ENCODE measurements at regions not wholly inside any gene's neighbourhood (a gene's known extent, or its start where the extent isn't known, plus 50 kb on each side); places are given as distances from the start of the nearest gene placed in this dataset.

DNA sequence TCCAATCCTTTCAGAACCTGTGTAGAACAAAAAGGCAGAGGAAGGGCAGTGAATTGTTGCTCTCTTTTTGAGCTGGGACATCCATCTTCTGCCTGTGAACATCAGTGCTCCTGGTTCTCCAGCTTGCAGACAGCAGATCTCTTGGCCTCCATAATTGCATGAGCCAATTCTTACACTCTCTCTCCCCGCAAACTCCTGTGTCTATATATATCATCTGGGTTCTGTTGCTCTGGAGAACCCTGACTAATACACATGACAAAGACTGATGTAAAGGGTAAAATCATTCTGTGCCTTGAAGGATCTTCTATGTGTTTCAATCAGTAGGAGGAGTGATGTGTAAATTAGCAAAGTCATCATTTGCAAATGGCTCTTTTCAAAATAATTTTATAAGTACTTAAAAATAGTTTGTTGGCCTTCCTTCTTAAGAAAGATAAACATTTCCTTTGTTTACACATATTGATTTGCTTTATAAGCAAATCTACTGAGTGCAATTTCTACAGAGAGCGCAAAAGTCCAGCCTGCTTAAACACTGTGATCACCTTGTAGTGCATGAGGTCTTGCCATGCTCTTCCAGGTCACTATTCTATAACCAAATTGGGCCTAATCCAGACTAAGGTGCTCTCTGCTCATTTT is 154.9 kb upstream of the ANKRD28 start:
- no peak for DNase-seq

DNA sequence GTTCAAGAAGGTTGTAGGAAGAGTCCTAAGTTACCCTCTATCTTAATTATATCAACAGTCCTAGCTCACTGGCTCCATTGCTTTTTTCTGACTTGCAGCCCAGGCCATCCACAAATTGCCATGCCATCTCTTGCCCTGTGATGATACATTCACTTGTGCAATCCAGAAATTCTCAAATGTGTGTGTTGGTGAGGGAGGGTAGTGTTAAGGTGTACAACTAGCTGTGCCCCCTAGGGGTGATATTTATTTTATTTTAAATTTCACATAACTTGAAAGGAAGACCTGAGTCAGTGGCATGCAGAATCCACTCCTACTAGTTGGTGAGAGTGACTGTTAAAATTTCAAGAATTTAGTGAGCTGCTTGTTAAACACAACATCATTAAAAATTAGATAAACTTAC is 156.1 kb upstream of the ANKRD28 start:
- no peak for DNase-seq

GRCh38 chr3:15955968-15956367 is 158.2 kb upstream of the ANKRD28 start:
- DNase-seq, result no peak

DNA sequence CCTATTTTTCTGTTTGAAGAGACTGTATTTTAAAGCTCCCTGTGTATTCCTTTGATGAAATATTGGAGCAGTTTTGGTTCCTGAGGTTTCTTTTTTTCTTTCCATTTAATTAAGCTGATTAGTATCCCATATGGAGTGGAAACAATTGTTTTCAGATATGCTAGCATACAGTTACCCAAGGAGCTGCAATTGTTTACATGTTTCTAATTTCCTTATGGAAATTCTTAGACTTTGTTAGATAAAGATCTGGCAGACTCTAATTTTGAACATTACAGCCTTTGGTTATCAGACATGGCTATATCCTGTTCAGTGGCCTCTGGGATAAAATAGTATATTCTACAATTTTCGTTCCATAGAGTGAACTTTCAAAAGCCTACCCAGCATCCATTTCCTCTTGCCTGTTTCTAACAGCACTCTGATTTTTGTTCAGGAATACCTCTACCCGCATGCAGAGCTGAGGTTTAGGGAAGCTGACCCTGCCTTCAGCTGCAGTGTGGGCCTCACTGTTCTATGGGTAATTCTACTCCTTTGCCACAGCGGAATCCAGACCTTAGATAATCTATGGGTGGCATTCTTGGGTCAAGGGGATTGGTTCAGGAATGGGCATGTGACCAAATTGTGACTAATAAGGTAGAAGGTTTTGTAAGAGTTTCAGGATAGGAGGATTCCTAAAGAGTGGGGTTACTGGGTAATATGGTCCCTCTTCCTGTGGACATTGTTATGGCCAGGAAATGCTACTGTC is 161.1 kb upstream of the ANKRD28 start:
- no peak for DNase-seq

DNA sequence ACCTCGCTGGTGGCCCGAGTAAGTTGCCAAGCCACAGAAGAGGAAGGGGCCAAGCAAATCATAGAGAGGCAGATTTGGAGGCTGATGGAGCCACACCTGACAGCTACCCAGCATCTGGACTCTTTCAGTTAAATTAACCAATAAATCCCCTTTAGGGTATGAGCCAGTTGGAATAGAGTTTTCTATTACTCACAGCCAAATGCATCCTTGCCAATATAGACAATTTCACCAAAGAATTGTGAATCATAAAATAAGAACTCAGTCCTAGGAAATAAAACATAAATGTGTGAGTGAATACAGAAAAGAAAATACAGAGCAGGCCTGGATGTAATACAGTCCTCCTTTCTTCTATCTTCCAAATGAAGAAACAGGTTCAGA is 161.6 kb upstream of the ANKRD28 start:
- no peak for DNase-seq

DNA sequence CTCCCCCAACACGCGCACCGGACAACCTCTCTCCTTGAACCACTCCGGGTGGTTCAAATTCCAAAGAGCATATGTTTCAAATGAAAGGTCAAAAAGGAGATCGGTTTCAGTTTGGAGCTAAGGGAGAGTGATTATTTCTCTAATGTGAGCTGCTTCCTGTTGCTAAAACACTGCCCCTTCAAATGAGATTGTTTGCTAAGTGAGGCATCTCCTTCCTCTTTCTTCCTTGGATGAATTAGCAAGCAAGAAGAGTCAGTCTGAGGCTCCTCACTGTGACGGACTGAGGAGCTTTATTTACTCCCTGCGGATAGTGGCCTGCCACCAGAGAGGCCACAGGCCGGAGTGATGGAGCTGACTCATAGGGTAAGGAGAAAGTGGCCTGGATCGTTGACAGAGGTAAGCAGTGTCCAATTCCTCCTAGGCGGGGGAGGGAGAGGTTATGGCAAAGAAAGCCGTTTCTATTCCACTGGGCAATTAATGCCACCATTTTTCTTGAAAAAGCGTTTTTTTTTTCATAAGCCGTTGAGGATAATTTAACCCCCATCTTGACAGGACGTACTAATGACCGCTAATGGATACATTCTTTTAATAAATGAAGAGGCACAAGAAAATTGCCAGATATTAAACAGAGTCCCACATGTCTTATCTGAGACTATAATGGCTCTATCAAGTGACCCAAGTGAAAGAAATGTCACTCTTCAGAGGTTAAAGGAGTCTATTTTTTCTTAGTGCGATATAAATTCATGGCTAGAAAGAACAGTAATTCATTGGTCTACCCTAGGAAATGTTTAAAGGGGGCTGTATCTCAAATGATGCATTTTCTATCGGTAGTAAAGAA is 167.0 kb upstream of the ANKRD28 start:
- peak; percentile 44 for DNase-seq

DNA sequence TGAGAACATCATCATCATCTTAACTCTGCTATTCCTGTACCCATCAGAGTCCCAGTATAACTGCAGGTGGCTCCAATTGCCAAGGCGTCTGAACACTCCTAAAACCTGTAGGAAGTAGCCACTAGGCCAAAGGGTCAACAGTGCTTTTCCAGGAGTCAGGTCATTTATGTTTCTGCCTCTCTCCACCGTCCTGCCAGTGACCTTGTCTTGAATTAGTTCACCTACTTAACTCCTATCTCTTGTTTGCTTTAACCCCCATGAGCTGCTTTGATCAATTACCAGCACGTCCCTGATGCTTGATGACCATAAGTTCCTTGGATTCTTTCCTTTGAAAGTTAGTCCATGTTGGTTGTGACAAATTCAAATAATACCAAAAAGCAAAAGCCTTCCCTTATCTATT is 169.8 kb upstream of the ANKRD28 start:
- DNase-seq, result no peak

GRCh38 chr3:15969874-15970640 is 172.3 kb upstream of the ANKRD28 start:
- DNase-seq, result no peak

- DNase-seq, result no peak
These were observed 175.6 kb upstream of the ANKRD28 start for GRCh38 chr3:15973414-15973813.

- no peak for DNase-seq
These were observed 176.2 kb upstream of the ANKRD28 start for GRCh38 chr3:15973940-15974339.

DNA sequence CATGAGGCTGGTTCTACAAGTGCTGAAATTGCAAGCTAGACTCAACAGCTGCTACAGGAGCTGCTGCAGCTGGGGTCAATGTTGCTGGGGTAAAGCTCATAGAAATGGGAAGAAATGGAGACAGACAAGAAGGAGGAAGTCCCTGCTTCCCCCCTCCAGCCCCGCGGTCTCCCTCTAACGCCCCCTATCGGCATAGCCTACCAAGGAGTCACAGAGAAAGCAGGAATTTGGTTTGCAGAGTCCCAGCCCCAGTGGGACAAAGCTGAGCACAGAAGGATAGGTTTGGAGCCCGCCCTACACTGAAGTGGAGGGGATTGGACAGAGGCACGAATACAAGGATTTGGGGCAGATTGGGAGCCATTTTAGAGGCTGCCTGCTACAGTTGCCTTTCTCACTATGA is 176.9 kb upstream of the ANKRD28 start:
- no peak for DNase-seq

GRCh38 chr3:15976524-15976923 is 178.7 kb upstream of the ANKRD28 start:
- no peak for DNase-seq

DNA sequence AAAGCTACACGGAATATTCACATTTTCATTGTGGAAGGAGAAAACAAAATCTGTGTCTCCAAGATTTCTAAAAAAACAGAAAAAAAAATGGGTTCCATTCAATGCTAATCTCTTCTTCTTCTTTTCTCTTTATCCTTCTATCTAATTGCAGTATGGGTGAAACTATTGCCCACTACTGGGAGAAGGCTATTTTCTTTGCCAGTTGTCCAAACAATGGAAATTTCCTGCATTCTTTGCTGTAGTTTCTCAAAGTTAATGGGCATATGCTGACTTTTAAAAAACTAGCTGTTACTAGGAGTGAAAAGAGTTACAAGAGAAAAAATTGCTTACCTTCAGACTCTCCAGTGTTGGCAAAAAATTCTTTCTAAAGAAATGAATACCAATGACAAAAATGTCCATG is 179.3 kb upstream of the ANKRD28 start:
- no peak for DNase-seq

DNA sequence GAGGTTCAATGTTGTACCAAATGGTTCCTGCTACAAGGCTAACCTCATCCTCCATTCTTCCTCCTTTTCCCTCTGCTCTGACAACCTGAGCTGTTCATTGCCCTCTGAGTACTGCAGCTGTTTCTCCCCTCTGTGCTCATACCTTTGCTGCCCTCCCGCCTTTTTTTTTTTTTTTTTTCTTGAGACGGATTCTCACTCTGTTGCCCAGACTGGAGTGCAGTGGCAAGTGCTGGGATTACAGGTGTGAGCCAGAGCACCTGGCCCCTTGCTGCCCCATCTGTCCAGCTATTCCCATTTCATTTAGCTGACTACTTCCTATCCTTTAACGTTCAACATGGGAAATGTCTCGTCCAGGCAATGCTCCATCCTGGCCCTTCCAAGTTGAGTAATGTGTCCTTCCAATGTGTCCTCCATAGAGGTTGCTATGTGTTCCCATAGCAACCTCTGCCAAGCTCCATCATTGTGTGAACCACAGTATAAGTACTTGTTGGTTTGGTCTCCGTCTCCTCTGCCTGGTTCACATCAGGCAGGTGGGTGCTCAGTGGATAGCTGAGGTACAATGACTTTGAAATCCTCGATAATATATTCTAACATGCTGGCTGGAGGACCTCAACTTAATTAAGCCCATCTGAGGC is 179.9 kb upstream of the ANKRD28 start:
- no peak for DNase-seq

- DNase-seq, result peak; percentile 40
These were observed 181.0 kb upstream of the ANKRD28 start for GRCh38 chr3:15978801-15979200.

- no peak for DNase-seq
These were observed 181.7 kb upstream of the ANKRD28 start for GRCh38 chr3:15979495-15979894.

- DNase-seq, result no peak
These were observed 182.1 kb upstream of the ANKRD28 start for GRCh38 chr3:15979900-15980299.

DNA sequence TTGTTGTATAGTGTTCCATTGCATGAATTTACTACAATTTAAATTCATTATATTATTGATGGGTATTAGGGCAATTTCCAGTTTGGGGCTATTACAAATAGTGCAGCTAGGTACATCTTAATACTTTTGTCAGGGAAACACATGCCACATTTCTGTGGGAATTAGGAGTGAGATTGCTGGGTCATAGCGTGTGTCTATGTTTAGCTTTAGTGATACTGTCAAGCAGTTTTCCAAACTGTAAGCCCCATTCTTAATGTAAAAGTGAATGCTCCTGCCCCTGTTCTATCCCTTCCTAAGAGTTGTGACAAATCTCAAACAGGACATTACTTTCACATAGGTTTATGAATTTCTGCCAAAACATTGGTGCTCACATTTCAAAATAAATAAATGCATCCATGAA is 184.5 kb upstream of the ANKRD28 start:
- DNase-seq, result no peak

- peak; percentile 87 for DNase-seq
These were observed 185.0 kb upstream of the ANKRD28 start for GRCh38 chr3:15982667-15983196.

DNA sequence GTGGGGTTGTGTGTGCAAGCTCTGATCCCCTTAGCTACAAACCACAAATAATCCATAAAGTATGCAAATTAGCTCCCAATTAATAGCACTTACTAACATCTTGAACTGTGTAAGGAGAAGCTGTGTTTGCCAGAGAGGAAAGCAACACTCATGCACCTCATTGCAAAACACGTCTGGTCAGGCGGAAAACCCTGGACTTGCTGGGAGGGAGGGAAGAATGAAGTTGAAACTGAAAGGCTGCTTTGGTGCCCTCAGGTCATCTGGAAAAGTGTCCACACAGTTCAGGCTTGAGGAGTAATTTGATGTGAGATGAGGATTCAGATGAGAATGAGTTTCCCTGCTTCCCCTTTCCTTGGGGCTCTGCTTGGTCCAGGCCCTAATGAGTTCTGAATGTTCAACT is 185.5 kb upstream of the ANKRD28 start:
- peak; percentile 86 for DNase-seq

DNA sequence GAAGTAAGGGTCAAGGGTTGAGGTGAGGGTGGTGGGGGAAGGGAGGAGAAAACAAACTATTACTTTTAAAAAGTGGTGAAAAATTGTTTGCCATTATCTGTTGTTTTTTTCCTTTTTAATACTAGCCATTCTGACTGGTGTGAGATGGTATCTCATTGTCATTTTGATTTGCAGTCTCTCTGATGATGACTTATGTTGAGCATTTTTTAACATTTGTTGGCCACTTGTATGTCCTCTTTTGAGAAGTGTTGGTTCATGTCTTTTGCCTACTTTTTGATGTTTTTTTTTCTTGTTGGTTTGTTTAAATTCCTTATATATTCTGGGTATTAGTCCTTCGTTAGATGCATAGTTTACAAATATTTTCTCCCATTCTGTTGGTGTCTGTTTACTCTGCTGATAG is 185.9 kb upstream of the ANKRD28 start:
- DNase-seq, result no peak

GRCh38 chr3:15989419-15989818 is 185.1 kb upstream of the GALNT15 start:
- no peak for DNase-seq
